Neutrophil (primary cell): ENCODE measurements at regions not wholly inside any gene's neighbourhood (a gene's known extent, or its start where the extent isn't known, plus 50 kb on each side); places are given as distances from the start of the nearest gene placed in this dataset.

Experiments
- H3K27ac ChIP-seq: fragments of 200-600 bp; sonication (generic); 2 replicates; pipeline ENCODE4 v1.5.1; 2016; ENCODE audit warnings: mild to moderate bottlenecking, moderate library complexity
- H3K27me3 ChIP-seq: fragments of 200-600 bp; sonication (generic); 2 replicates; pipeline ENCODE4 v1.6.0; 2016; ENCODE audit warnings: mild to moderate bottlenecking
- H3K36me3 ChIP-seq: fragments of 200-600 bp; sonication (generic); 2 replicates; pipeline ENCODE4 v1.5.1; 2017
- H3K4me1 ChIP-seq, 2 experiments: fragments of 200-600 bp in 1 of 2; sonication (generic) in 1 of 2; 1 replicate in 1 of 2; 2 replicates in 1 of 2; pipeline versions ENCODE4 v1.5.1 to v1.6.1; 2013 to 2016; ENCODE audit warnings: low read depth in 1 of 2, low read length in 1 of 2, mild to moderate bottlenecking in 1 of 2, moderate library complexity in 1 of 2; ENCODE audit not compliant: control insufficient read depth in 1 of 2, insufficient read depth in 1 of 2
- H3K4me3 ChIP-seq, 2 experiments: fragments of 200-600 bp in 1 of 2; sonication (generic) in 1 of 2; 1 replicate in 1 of 2; 2 replicates in 1 of 2; pipeline ENCODE4 v1.5.1; 2013 to 2016; ENCODE audit warnings: low read depth in 1 of 2, low read length in 1 of 2, mild to moderate bottlenecking in 1 of 2, moderate library complexity in 1 of 2
- H3K9me3 ChIP-seq: fragments of 200-600 bp; sonication (generic); 2 replicates; pipeline ENCODE4 v1.5.1; 2016
- TF ChIP-seq, protein P1 (sequence below): fragments of 200-600 bp; sonication (generic); IDR thresholded peaks from 2 replicates; pipeline ENCODE4 v1.5.1; 2016; ENCODE audit warnings: antibody characterized with exemption

- H3K27ac ChIP-seq, result no peak overlapping the region
- TF ChIP-seq, protein P1, sequence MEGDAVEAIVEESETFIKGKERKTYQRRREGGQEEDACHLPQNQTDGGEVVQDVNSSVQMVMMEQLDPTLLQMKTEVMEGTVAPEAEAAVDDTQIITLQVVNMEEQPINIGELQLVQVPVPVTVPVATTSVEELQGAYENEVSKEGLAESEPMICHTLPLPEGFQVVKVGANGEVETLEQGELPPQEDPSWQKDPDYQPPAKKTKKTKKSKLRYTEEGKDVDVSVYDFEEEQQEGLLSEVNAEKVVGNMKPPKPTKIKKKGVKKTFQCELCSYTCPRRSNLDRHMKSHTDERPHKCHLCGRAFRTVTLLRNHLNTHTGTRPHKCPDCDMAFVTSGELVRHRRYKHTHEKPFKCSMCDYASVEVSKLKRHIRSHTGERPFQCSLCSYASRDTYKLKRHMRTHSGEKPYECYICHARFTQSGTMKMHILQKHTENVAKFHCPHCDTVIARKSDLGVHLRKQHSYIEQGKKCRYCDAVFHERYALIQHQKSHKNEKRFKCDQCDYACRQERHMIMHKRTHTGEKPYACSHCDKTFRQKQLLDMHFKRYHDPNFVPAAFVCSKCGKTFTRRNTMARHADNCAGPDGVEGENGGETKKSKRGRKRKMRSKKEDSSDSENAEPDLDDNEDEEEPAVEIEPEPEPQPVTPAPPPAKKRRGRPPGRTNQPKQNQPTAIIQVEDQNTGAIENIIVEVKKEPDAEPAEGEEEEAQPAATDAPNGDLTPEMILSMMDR, result no peak
Measured at GRCh38 chr2:122927197-122927596, 1097.9 kb upstream of the CNTNAP5 start.

GRCh38 chr2:122927710-122928557, 1097.2 kb upstream of the CNTNAP5 start:
- H3K27me3 ChIP-seq, result no peaks in the 10 kb centered on the region
- no peaks in the 10 kb centered on the region for H3K36me3 ChIP-seq
- H3K4me3 ChIP-seq, result no peak overlapping the region
- H3K27ac ChIP-seq, result no peak overlapping the region
- H3K4me1 ChIP-seq, result no peaks in the 10 kb centered on the region
- TF ChIP-seq, protein P1, result no peak
- H3K9me3 ChIP-seq, result peaks cover 16% of the 10 kb centered on the region

More at GRCh38 chr2:122927197-122927596, 1097.9 kb upstream of the CNTNAP5 start:
- no peaks in the 10 kb centered on the region for H3K36me3 ChIP-seq
- no peaks in the 10 kb centered on the region for H3K4me1 ChIP-seq
- no peak overlapping the region for H3K4me3 ChIP-seq
- H3K27me3 ChIP-seq, result no peaks in the 10 kb centered on the region
- peaks cover 16% of the 10 kb centered on the region for H3K9me3 ChIP-seq

GRCh38 chr2:122929347-122929746, 1095.7 kb upstream of the CNTNAP5 start:
- H3K4me3 ChIP-seq, result no peak overlapping the region
- TF ChIP-seq, protein P1, result no peak
- no peak overlapping the region for H3K27ac ChIP-seq
- no peaks in the 10 kb centered on the region for H3K27me3 ChIP-seq
- no peaks in the 10 kb centered on the region for H3K36me3 ChIP-seq
- no peaks in the 10 kb centered on the region for H3K4me1 ChIP-seq
- H3K9me3 ChIP-seq, result peaks cover 11% of the 10 kb centered on the region

GRCh38 chr2:122935506-122935905, 1089.6 kb upstream of the CNTNAP5 start:
- H3K36me3 ChIP-seq, result no peaks in the 10 kb centered on the region
- H3K4me1 ChIP-seq, result no peaks in the 10 kb centered on the region
- no peaks in the 10 kb centered on the region for H3K27me3 ChIP-seq
- no peaks in the 10 kb centered on the region for H3K9me3 ChIP-seq
- no peak overlapping the region for H3K4me3 ChIP-seq
- TF ChIP-seq, protein P1, result no peak
- no peak overlapping the region for H3K27ac ChIP-seq

- Histone ChIP-seq H3K4me1 (no peaks in the 10 kb centered on the region), H3K27ac (no peak overlapping the region), H3K4me3 (no peak overlapping the region), H3K36me3 (no peaks in the 10 kb centered on the region), H3K9me3 (no peaks in the 10 kb centered on the region), H3K27me3 (no peaks in the 10 kb centered on the region)
- TF ChIP-seq, protein P1, result no peak
Measured at GRCh38 chr2:122939796-122940195, 1085.3 kb upstream of the CNTNAP5 start.
